ENCODE measurements at regions not wholly inside any gene's neighbourhood (a gene's known extent, or its start where the extent isn't known, plus 50 kb on each side); places are given as distances from the start of the nearest gene placed in this dataset.

DNA sequence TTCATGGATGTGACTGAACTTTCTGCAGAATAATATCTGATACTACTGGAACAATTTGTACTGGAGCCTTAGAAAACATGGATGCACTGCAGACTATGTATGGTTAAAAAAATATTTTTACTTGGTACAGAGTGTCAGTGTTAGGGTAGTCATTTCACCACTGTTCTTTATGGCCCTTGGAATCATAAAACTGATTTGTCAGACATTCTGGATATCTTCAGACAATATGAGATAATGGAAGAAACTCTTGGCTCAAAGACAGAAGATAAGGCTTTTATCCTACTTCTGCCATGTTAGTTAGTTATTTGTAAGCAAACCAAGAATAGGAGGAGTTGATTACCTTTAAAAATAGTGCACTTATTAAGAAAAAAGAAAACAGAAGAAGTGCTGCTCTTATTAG lies 209.4 kb downstream of the LRIG3 start:
- ATAC-seq (ENCODE audit: low read depth) (no peak), DNase-seq (no peak)
- ChIA-PET POLR2A (no interaction called here), CTCF (interaction anchor here (0.6 kb wide), 1 partner anchor 306 kb away, joined by 3 read pairs; no protein-coding TSS in a partner anchor)
- intact Hi-C loops (cut with micrococcal nuclease): no loop called here
- no peaks in the 10 kb centered on the region for H3K36me3 ChIP-seq (replicated peaks in 1 of 2; ENCODE audit: control extremely low read depth in 1 of 2, control insufficient read depth in 1 of 2, extremely low read depth in 1 of 2, insufficient read depth in 2 of 2, low read length in 1 of 2)
- no peak overlapping the region for H3K9ac ChIP-seq (ENCODE audit: low read length)
- H3K9me3 ChIP-seq (ENCODE audit: control extremely low read depth in 1 of 3, control insufficient read depth in 2 of 3, insufficient read depth in 1 of 3, low read length in 2 of 3): peaks cover 0 to 8% (median 1%) of the 10 kb centered on the region in 3 donors
- Mint-ChIP-seq H3K4me3 (no peak overlapping the region), H3K27me3 (no peaks in the 10 kb centered on the region), H3K9me3 (ENCODE audit: insufficient read depth) (peaks cover 13% of the 10 kb centered on the region), H3K4me1 (no peaks in the 10 kb centered on the region), H3K27ac (no peak overlapping the region)
- H3K27ac ChIP-seq (ENCODE audit: low read length in 2 of 2): no peak overlapping the region
- no peaks in the 10 kb centered on the region for H3K79me2 ChIP-seq (ENCODE audit: control insufficient read depth, insufficient read depth, low read length)
- TF ChIP-seq, protein P1, sequence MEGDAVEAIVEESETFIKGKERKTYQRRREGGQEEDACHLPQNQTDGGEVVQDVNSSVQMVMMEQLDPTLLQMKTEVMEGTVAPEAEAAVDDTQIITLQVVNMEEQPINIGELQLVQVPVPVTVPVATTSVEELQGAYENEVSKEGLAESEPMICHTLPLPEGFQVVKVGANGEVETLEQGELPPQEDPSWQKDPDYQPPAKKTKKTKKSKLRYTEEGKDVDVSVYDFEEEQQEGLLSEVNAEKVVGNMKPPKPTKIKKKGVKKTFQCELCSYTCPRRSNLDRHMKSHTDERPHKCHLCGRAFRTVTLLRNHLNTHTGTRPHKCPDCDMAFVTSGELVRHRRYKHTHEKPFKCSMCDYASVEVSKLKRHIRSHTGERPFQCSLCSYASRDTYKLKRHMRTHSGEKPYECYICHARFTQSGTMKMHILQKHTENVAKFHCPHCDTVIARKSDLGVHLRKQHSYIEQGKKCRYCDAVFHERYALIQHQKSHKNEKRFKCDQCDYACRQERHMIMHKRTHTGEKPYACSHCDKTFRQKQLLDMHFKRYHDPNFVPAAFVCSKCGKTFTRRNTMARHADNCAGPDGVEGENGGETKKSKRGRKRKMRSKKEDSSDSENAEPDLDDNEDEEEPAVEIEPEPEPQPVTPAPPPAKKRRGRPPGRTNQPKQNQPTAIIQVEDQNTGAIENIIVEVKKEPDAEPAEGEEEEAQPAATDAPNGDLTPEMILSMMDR (IDR thresholded peaks at IDR 0.05): no peak
- no peak for TF ChIP-seq EZH2 (IDR thresholded peaks at IDR 0.05; ENCODE audit: borderline replicate concordance, insufficient read depth, low read depth, low read length, poor library complexity, severe bottlenecking)
- H2AFZ ChIP-seq (ENCODE audit: insufficient read depth, low read depth, low read length, poor library complexity, severe bottlenecking): no peak overlapping the region
- no peak overlapping the region for H3K4me2 ChIP-seq (replicated peaks; ENCODE audit: low read depth, low read length, poor library complexity, severe bottlenecking)
- no peaks in the 10 kb centered on the region for H3K4me1 ChIP-seq (ENCODE audit: control insufficient read depth in 2 of 2, insufficient read depth in 2 of 2, low read length in 2 of 2)
- no peaks in the 10 kb centered on the region for H4K20me1 ChIP-seq (ENCODE audit: control insufficient read depth, insufficient read depth, low read length, poor library complexity, severe bottlenecking)
- H3K27me3 ChIP-seq (replicated peaks in 1 of 4; ENCODE audit: control extremely low read depth in 1 of 4, control insufficient read depth in 3 of 4, insufficient read depth in 4 of 4, low read length in 3 of 4): no peaks in the 10 kb centered on the region
- no peak overlapping the region for H3K4me3 ChIP-seq (ENCODE audit: control extremely low read depth in 1 of 5, extremely low read depth in 1 of 5, insufficient read depth in 1 of 5, low read depth in 2 of 5, low read length in 4 of 5)

DNA sequence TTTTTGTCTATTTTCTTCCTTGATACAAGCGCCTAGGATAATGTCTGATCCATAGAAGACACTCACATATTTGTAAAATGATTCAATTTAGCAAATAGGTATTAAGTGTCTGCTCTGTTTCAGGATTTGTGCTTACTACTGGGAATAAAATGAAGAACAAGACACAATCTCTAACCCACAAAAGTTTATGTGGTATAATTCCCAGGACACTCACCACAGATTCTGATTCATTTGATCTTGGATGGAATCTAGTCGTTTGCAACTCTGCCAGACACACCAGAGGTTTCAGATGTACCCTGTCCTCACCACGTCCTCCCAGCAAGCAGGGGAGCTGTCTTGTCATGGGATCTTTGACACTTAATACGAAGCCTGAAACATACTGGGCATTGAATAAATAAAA lies 208.3 kb downstream of the LRIG3 start:
- Histone ChIP-seq H3K4me3 (ENCODE audit: control extremely low read depth in 1 of 5, extremely low read depth in 1 of 5, insufficient read depth in 1 of 5, low read depth in 2 of 5, low read length in 4 of 5) (no peak overlapping the region), H3K27me3 (replicated peaks in 1 of 4; ENCODE audit: control extremely low read depth in 1 of 4, control insufficient read depth in 3 of 4, insufficient read depth in 4 of 4, low read length in 3 of 4) (no peaks in the 10 kb centered on the region), H3K79me2 (ENCODE audit: control insufficient read depth, insufficient read depth, low read length) (no peaks in the 10 kb centered on the region), H3K9ac (ENCODE audit: low read length) (no peak overlapping the region), H3K9me3 (ENCODE audit: control extremely low read depth in 1 of 3, control insufficient read depth in 2 of 3, insufficient read depth in 1 of 3, low read length in 2 of 3) (peaks cover 0 to 8% (median 1%) of the 10 kb centered on the region in 3 donors), H3K4me1 (ENCODE audit: control insufficient read depth in 2 of 2, insufficient read depth in 2 of 2, low read length in 2 of 2) (no peaks in the 10 kb centered on the region), H3K36me3 (replicated peaks in 1 of 2; ENCODE audit: control extremely low read depth in 1 of 2, control insufficient read depth in 1 of 2, extremely low read depth in 1 of 2, insufficient read depth in 2 of 2, low read length in 1 of 2) (no peaks in the 10 kb centered on the region), H3K27ac (ENCODE audit: low read length in 2 of 2) (no peak overlapping the region), H2AFZ (ENCODE audit: insufficient read depth, low read depth, low read length, poor library complexity, severe bottlenecking) (no peak overlapping the region), H3K4me2 (replicated peaks; ENCODE audit: low read depth, low read length, poor library complexity, severe bottlenecking) (no peak overlapping the region), H4K20me1 (ENCODE audit: control insufficient read depth, insufficient read depth, low read length, poor library complexity, severe bottlenecking) (no peaks in the 10 kb centered on the region)
- intact Hi-C loops (cut with micrococcal nuclease): no loop called here
- WGBS (ENCODE audit: insufficient coverage): 80% methylated on average over 1 of the region's 4 CpGs
- TF ChIP-seq EZH2 (IDR thresholded peaks at IDR 0.05; ENCODE audit: borderline replicate concordance, insufficient read depth, low read depth, low read length, poor library complexity, severe bottlenecking): no peak
- TF ChIP-seq, protein P1 (IDR thresholded peaks at IDR 0.05): no peak
- Mint-ChIP-seq H3K4me1 (no peaks in the 10 kb centered on the region), H3K27me3 (no peaks in the 10 kb centered on the region), H3K27ac (no peak overlapping the region), H3K9me3 (ENCODE audit: insufficient read depth) (peaks cover 12% of the 10 kb centered on the region), H3K4me3 (no peak overlapping the region)
- ATAC-seq (ENCODE audit: low read depth): no peak
- no peak for DNase-seq
- ChIA-PET CTCF (no interaction called here), POLR2A (no interaction called here)

Data from B cell (primary cell).